ENCODE measurements at regions not wholly inside any gene's neighbourhood (a gene's known extent, or its start where the extent isn't known, plus 50 kb on each side); places are given as distances from the start of the nearest gene placed in this dataset.
A peak's percentile ranks its signal among the peaks of the same experiment; 100 is the strongest.

GRCh38 chr12:105538880-105539279 lies 208.4 kb downstream of the C12orf75 start:
- no peak for DNase-seq

- DNase-seq = no peak
Observed at GRCh38 chr12:105539735-105540134, 209.2 kb downstream of the C12orf75 start.

GRCh38 chr12:105547786-105548185 lies 217.3 kb downstream of the C12orf75 start:
- no peak for DNase-seq

GRCh38 chr12:105548626-105549025 lies 218.1 kb downstream of the C12orf75 start:
- DNase-seq = no peak

- DNase-seq = no peak
Observed at GRCh38 chr12:105552056-105552455, 221.6 kb downstream of the C12orf75 start.

GRCh38 chr12:105554223-105554678 lies 223.8 kb downstream of the C12orf75 start:
- no peak for DNase-seq

- DNase-seq = no peak
Observed at GRCh38 chr12:105554856-105555255, 224.4 kb downstream of the C12orf75 start.

- no peak for DNase-seq
Observed at GRCh38 chr12:105555556-105556295, 225.2 kb downstream of the C12orf75 start.

- no peak for DNase-seq
Observed at GRCh38 chr12:105559310-105559709, 228.8 kb downstream of the C12orf75 start.

GRCh38 chr12:105561546-105562198 lies 231.2 kb downstream of the C12orf75 start:
- no peak for DNase-seq

GRCh38 chr12:105562199-105562971 lies 231.9 kb downstream of the C12orf75 start:
- DNase-seq = peak; percentile 51

GRCh38 chr12:105567061-105567460 lies 236.6 kb downstream of the C12orf75 start:
- DNase-seq = no peak

- no peak for DNase-seq
Observed at GRCh38 chr12:105569886-105570285, 239.4 kb downstream of the C12orf75 start.

- peak; percentile 30 for DNase-seq
Observed at GRCh38 chr12:105570944-105571343, 240.5 kb downstream of the C12orf75 start.

- DNase-seq = no peak
Observed at GRCh38 chr12:105573574-105573973, 243.1 kb downstream of the C12orf75 start.

- DNase-seq = no peak
Observed at GRCh38 chr12:105574056-105574715, 243.7 kb downstream of the C12orf75 start.

GRCh38 chr12:105575235-105575634 lies 244.7 kb downstream of the C12orf75 start:
- DNase-seq = no peak

GRCh38 chr12:105576261-105576660 lies 245.8 kb downstream of the C12orf75 start:
- no peak for DNase-seq

- no peak for DNase-seq
Observed at GRCh38 chr12:105580821-105581352, 250.4 kb downstream of the C12orf75 start.

GRCh38 chr12:105581420-105581819 lies 250.9 kb downstream of the C12orf75 start:
- DNase-seq = no peak

- DNase-seq = no peak
Observed at GRCh38 chr12:105585107-105585506, 254.6 kb downstream of the C12orf75 start.

GRCh38 chr12:105587237-105587636 lies 256.7 kb downstream of the C12orf75 start:
- no peak for DNase-seq

- no peak for DNase-seq
Observed at GRCh38 chr12:105588106-105588505, 257.6 kb downstream of the C12orf75 start.
